HCT116 (cell line): ENCODE measurements at regions not wholly inside any gene's neighbourhood (a gene's known extent, or its start where the extent isn't known, plus 50 kb on each side); places are given as distances from the start of the nearest gene placed in this dataset.

Experiments used
- CBX3 ChIP-seq: IDR thresholded peaks from 2 replicates; pipeline ENCODE4 v1.6.1; 2012; ENCODE audit warnings: low read depth
- EZH2 ChIP-seq: fragments of 200-600 bp; sonication (generic); IDR thresholded peaks from 2 replicates; pipeline ENCODE4 v1.6.1; 2017; ENCODE audit warnings: antibody characterized with exemption, mixed run types
- FOSL1 ChIP-seq: IDR thresholded peaks from 2 replicates; pipeline ENCODE4 v1.6.1; 2012; ENCODE audit warnings: low read depth
- POLR2A ChIP-seq: IDR thresholded peaks from 2 replicates; pipeline ENCODE4 v1.7.0; 2011; ENCODE audit warnings: borderline replicate concordance; ENCODE audit not compliant: insufficient read depth, insufficient read length; ENCODE audit errors: extremely low read depth
- POLR2AphosphoS5 ChIP-seq: IDR thresholded peaks from 2 replicates; pipeline ENCODE4 v1.6.1; 2011; ENCODE audit warnings: mild to moderate bottlenecking, low read depth, low read length, moderate library complexity
- SRF ChIP-seq: IDR thresholded peaks from 2 replicates; pipeline ENCODE4 v1.6.1; 2012; ENCODE audit warnings: low read depth
- TCF7L2 ChIP-seq: IDR thresholded peaks from 2 replicates; pipeline ENCODE4 v1.7.0; 2011; ENCODE audit warnings: borderline replicate concordance, inconsistent platforms; ENCODE audit not compliant: insufficient read depth, insufficient read length; ENCODE audit errors: extremely low read depth
- YY1 ChIP-seq: IDR thresholded peaks from 2 replicates; pipeline ENCODE4 v1.6.1; 2011; ENCODE audit warnings: low read length, low read depth, moderate library complexity, mild to moderate bottlenecking; ENCODE audit not compliant: insufficient replicate concordance; ENCODE audit errors: extremely low read depth
- ZNF274 ChIP-seq: fragments of 200-500 bp; sonication (Bioruptor generic); IDR thresholded peaks from 2 replicates; pipeline ENCODE4 v1.6.1; 2014; ENCODE audit warnings: mild to moderate bottlenecking, low read depth, low read length, inconsistent platforms
- TF ChIP-seq, protein P1 (sequence below), 3 experiments: fragments of 200-600 bp in 1 of 3; sonication (generic) in 1 of 3; IDR thresholded peaks in 2 of 3; conservative IDR thresholded peaks in 1 of 3; 2 replicates each; pipeline ENCODE4 v1.5.1; 2012 to 2017; ENCODE audit warnings: low read depth in 2 of 3, low read length in 2 of 3, antibody characterized with exemption in 1 of 3, borderline replicate concordance in 1 of 3, control low read depth in 1 of 3, mild to moderate bottlenecking in 1 of 3, mixed read lengths in 1 of 3, mixed run types in 1 of 3, moderate library complexity in 1 of 3; ENCODE audit not compliant: insufficient read depth in 1 of 3
- TF ChIP-seq, protein P2 (sequence below): IDR thresholded peaks from 2 replicates; pipeline ENCODE4 v1.6.1; 2012
- TF ChIP-seq, protein P3 (sequence below): IDR thresholded peaks from 2 replicates; pipeline ENCODE4 v1.6.1; 2012; ENCODE audit warnings: low read depth

DNA sequence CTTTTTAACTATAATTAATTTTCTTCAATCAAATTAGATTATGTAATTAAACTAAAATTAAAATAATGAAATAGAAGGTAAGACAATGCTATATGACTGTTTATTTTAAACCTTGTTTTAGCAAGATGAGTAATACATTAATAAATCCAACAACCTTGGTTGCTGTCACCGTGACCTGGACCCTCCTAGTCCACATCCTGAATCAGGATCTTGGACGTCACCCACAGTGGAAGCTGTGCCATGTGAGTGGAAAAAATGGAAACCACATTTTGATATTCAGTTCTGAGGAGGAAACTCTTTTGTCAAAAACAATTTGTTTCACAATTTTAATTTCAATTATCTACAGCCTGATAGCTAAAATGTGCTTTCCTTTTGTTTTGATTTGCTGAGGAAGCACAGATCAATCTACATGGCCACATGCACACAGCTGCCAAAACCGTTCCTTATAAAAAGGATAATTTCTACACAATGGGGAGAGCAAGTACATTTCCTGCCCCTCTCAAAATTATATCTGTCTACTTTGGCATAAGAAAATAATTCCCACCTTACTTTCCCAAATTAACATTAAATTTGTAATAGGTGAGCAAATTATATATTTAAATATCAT is 255.5 kb downstream of the RASSF9 start:
- TF ChIP-seq, protein P1, sequence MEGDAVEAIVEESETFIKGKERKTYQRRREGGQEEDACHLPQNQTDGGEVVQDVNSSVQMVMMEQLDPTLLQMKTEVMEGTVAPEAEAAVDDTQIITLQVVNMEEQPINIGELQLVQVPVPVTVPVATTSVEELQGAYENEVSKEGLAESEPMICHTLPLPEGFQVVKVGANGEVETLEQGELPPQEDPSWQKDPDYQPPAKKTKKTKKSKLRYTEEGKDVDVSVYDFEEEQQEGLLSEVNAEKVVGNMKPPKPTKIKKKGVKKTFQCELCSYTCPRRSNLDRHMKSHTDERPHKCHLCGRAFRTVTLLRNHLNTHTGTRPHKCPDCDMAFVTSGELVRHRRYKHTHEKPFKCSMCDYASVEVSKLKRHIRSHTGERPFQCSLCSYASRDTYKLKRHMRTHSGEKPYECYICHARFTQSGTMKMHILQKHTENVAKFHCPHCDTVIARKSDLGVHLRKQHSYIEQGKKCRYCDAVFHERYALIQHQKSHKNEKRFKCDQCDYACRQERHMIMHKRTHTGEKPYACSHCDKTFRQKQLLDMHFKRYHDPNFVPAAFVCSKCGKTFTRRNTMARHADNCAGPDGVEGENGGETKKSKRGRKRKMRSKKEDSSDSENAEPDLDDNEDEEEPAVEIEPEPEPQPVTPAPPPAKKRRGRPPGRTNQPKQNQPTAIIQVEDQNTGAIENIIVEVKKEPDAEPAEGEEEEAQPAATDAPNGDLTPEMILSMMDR (IDR thresholded peaks at IDR 0.05 in 2 of 3, conservative IDR thresholded peaks at IDR 0.05 in 1 of 3; ENCODE audit: borderline replicate concordance in 1 of 3, insufficient read depth in 1 of 3, low read depth in 2 of 3, low read length in 2 of 3): no peak
- TF ChIP-seq EZH2 (no peak), CBX3 (no peak), SRF (no peak), TCF7L2 (no peak), ZNF274 (no peak), POLR2A (no peak), FOSL1 (no peak), POLR2AphosphoS5 (no peak), YY1 (no peak)
- TF ChIP-seq, protein P2, sequence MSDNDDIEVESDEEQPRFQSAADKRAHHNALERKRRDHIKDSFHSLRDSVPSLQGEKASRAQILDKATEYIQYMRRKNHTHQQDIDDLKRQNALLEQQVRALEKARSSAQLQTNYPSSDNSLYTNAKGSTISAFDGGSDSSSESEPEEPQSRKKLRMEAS: no peak
- TF ChIP-seq, protein P3, sequence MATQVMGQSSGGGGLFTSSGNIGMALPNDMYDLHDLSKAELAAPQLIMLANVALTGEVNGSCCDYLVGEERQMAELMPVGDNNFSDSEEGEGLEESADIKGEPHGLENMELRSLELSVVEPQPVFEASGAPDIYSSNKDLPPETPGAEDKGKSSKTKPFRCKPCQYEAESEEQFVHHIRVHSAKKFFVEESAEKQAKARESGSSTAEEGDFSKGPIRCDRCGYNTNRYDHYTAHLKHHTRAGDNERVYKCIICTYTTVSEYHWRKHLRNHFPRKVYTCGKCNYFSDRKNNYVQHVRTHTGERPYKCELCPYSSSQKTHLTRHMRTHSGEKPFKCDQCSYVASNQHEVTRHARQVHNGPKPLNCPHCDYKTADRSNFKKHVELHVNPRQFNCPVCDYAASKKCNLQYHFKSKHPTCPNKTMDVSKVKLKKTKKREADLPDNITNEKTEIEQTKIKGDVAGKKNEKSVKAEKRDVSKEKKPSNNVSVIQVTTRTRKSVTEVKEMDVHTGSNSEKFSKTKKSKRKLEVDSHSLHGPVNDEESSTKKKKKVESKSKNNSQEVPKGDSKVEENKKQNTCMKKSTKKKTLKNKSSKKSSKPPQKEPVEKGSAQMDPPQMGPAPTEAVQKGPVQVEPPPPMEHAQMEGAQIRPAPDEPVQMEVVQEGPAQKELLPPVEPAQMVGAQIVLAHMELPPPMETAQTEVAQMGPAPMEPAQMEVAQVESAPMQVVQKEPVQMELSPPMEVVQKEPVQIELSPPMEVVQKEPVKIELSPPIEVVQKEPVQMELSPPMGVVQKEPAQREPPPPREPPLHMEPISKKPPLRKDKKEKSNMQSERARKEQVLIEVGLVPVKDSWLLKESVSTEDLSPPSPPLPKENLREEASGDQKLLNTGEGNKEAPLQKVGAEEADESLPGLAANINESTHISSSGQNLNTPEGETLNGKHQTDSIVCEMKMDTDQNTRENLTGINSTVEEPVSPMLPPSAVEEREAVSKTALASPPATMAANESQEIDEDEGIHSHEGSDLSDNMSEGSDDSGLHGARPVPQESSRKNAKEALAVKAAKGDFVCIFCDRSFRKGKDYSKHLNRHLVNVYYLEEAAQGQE: no peak
